Muscle of leg (tissue), 3 donors: ENCODE measurements at regions not wholly inside any gene's neighbourhood (a gene's known extent, or its start where the extent isn't known, plus 50 kb on each side); places are given as distances from the start of the nearest gene placed in this dataset.
"Not testable (repeated sequence)": the region's sequence is repeated elsewhere in the genome, so short reads cannot be mapped to it uniquely, and the experiment has no call there.

ENCODE experiments used
- DNase-seq: peaks from one replicate; pipeline ENCODE4 v3.0.0; 2013
- H3K27ac ChIP-seq: one replicate; pipeline ENCODE4 v1.5.1; 2013; ENCODE audit warnings: mild to moderate bottlenecking, low read length, control low read depth
- H3K27me3 ChIP-seq: one replicate; pipeline ENCODE4 v1.6.1; 2013; ENCODE audit warnings: low read length; ENCODE audit not compliant: control insufficient read depth, insufficient read depth
- H3K36me3 ChIP-seq: one replicate; pipeline ENCODE4 v1.6.1; 2013; ENCODE audit warnings: low read length; ENCODE audit not compliant: control insufficient read depth, insufficient read depth
- H3K4me1 ChIP-seq: one replicate; pipeline ENCODE4 v1.6.1; 2013; ENCODE audit warnings: low read length; ENCODE audit not compliant: control insufficient read depth, insufficient read depth
- H3K4me3 ChIP-seq: one replicate; pipeline ENCODE4 v1.5.1; 2013; ENCODE audit warnings: low read length, control low read depth
- H3K9me3 ChIP-seq: replicated peaks from 2 replicates; pipeline ENCODE4 v1.6.1; 2013; ENCODE audit warnings: low read depth, low read length; ENCODE audit not compliant: control insufficient read depth
- WGBS: methylation state at CpG from one replicate; pipeline ENCODE4 v1.1.5; 2013; ENCODE audit warnings: missing lambda C conversion rate; ENCODE audit not compliant: insufficient coverage; 5-methylcytosine and 5-hydroxymethylcytosine counted together

GRCh38 chr1:37175666-37176215, 141.4 kb upstream of the GRIK3 start:
- H3K4me3 ChIP-seq = no peak overlapping the region
- H3K9me3 ChIP-seq = no peaks in the 10 kb centered on the region
- no peaks in the 10 kb centered on the region for H3K4me1 ChIP-seq
- no peaks in the 10 kb centered on the region for H3K36me3 ChIP-seq
- H3K27me3 ChIP-seq = peaks cover 6% of the 10 kb centered on the region
- DNase-seq = no peak
- H3K27ac ChIP-seq = no peak overlapping the region

- Histone ChIP-seq H3K4me3 (no peak overlapping the region), H3K4me1 (no peaks in the 10 kb centered on the region), H3K9me3 (no peaks in the 10 kb centered on the region), H3K36me3 (no peaks in the 10 kb centered on the region), H3K27me3 (peaks cover 6% of the 10 kb centered on the region), H3K27ac (no peak overlapping the region)
- WGBS = 75% methylated on average over 1 of the region's 1 CpG
- no peak for DNase-seq
Observed at GRCh38 chr1:37176269-37176668, 142.0 kb upstream of the GRIK3 start.

- no peaks in the 10 kb centered on the region for H3K9me3 ChIP-seq
- WGBS = 83% methylated on average over 4 of the region's 10 CpGs
- no peak overlapping the region for H3K4me3 ChIP-seq
- DNase-seq = no peak
- no peak overlapping the region for H3K27ac ChIP-seq
- H3K4me1 ChIP-seq = no peaks in the 10 kb centered on the region
- H3K27me3 ChIP-seq = peaks cover 6% of the 10 kb centered on the region
- no peaks in the 10 kb centered on the region for H3K36me3 ChIP-seq
Observed at GRCh38 chr1:37177230-37177864, 143.0 kb upstream of the GRIK3 start.

GRCh38 chr1:37181425-37181824, 147.1 kb upstream of the GRIK3 start:
- no peaks in the 10 kb centered on the region for H3K9me3 ChIP-seq
- H3K4me3 ChIP-seq = no peak overlapping the region
- H3K36me3 ChIP-seq = no peaks in the 10 kb centered on the region
- 44% methylated on average over 2 of the region's 5 CpGs for WGBS
- peaks cover 3% of the 10 kb centered on the region for H3K27me3 ChIP-seq
- DNase-seq = no peak
- H3K4me1 ChIP-seq = no peaks in the 10 kb centered on the region
- no peak overlapping the region for H3K27ac ChIP-seq

- H3K4me1 ChIP-seq = no peaks in the 10 kb centered on the region
- no peaks in the 10 kb centered on the region for H3K9me3 ChIP-seq
- H3K36me3 ChIP-seq = no peaks in the 10 kb centered on the region
- H3K27me3 ChIP-seq = no peaks in the 10 kb centered on the region
- no peak overlapping the region for H3K4me3 ChIP-seq
- H3K27ac ChIP-seq = no peak overlapping the region
- WGBS = no CpG with 5 or more reads among the region's 1 CpG
- no peak for DNase-seq
Observed at GRCh38 chr1:37184789-37185188, 150.5 kb upstream of the GRIK3 start.

- H3K27ac ChIP-seq = no peak overlapping the region
- H3K36me3 ChIP-seq = no peaks in the 10 kb centered on the region
- H3K4me1 ChIP-seq = no peaks in the 10 kb centered on the region
- WGBS = no CpG with 5 or more reads among the region's 1 CpG
- no peak for DNase-seq
- H3K4me3 ChIP-seq = no peak overlapping the region
- no peaks in the 10 kb centered on the region for H3K27me3 ChIP-seq
- no peaks in the 10 kb centered on the region for H3K9me3 ChIP-seq
Observed at GRCh38 chr1:37186246-37186756, 152.0 kb upstream of the GRIK3 start.

- no peak overlapping the region for H3K27ac ChIP-seq
- no peaks in the 10 kb centered on the region for H3K4me1 ChIP-seq
- no peak overlapping the region for H3K4me3 ChIP-seq
- no peaks in the 10 kb centered on the region for H3K36me3 ChIP-seq
- H3K9me3 ChIP-seq = no peaks in the 10 kb centered on the region
- 5% methylated on average over 2 of the region's 3 CpGs for WGBS
- DNase-seq = no peak
- H3K27me3 ChIP-seq = no peaks in the 10 kb centered on the region
Observed at GRCh38 chr1:37189111-37189510, 154.8 kb upstream of the GRIK3 start.

GRCh38 chr1:37197411-37197810, 163.1 kb upstream of the GRIK3 start:
- DNase-seq = no peak
- Histone ChIP-seq H3K27me3 (no peaks in the 10 kb centered on the region), H3K9me3 (no peaks in the 10 kb centered on the region), H3K27ac (no peak overlapping the region), H3K36me3 (no peaks in the 10 kb centered on the region), H3K4me3 (no peak overlapping the region), H3K4me1 (no peaks in the 10 kb centered on the region)
- 0% methylated on average over 1 of the region's 3 CpGs for WGBS

GRCh38 chr1:37214305-37214704, 180.0 kb upstream of the GRIK3 start:
- H3K27ac ChIP-seq, H3K9me3 ChIP-seq, H3K27me3 ChIP-seq, H3K4me3 ChIP-seq, DNase-seq, H3K36me3 ChIP-seq, H3K4me1 ChIP-seq: not testable (repeated sequence)
- WGBS = 0% methylated on average over 1 of the region's 5 CpGs

GRCh38 chr1:37233606-37234005, 199.3 kb upstream of the GRIK3 start:
- no peak for DNase-seq
- no peak overlapping the region for H3K4me3 ChIP-seq
- H3K4me1 ChIP-seq = no peaks in the 10 kb centered on the region
- peaks cover 2% of the 10 kb centered on the region for H3K27me3 ChIP-seq
- peaks cover 4% of the 10 kb centered on the region for H3K9me3 ChIP-seq
- H3K36me3 ChIP-seq = no peaks in the 10 kb centered on the region
- no peak overlapping the region for H3K27ac ChIP-seq
- 86% methylated on average over 2 of the region's 2 CpGs for whole genome bisulfite sequencing
